Activated T-helper 1 cell treated with anti-CD3 and anti-CD28 coated beads, Interleukin-12 subunit alpha, Interleukin-12 subunit beta, Interleukin-2, Interleukin-4 antibody, amounts not matched to agents 30 ng/mL and 10 ng/mL and 1 ng/mL, durations not matched to agents 14 hours and 24 hours and 36 hours (primary cell): ENCODE measurements at regions not wholly inside any gene's neighbourhood (a gene's known extent, or its start where the extent isn't known, plus 50 kb on each side); places are given as distances from the start of the nearest gene placed in this dataset.
"Not testable (repeated sequence)": the region's sequence is repeated elsewhere in the genome, so short reads cannot be mapped to it uniquely, and the experiment has no call there.

Source experiments
- DNase-seq: peaks from one replicate; pipeline ENCODE4 v3.0.0; 2021; ENCODE audit warnings: low spot score
- H3K27ac Mint-ChIP-seq: one replicate; pipeline ENCODE4 v1.8.0; 2021; ENCODE audit warnings: mild to moderate bottlenecking, mixed read lengths
- H3K27me3 Mint-ChIP-seq: one replicate; pipeline ENCODE4 v1.8.0; 2022; ENCODE audit warnings: mild to moderate bottlenecking, moderate library complexity, mixed read lengths; ENCODE audit not compliant: insufficient read depth
- H3K36me3 Mint-ChIP-seq: one replicate; pipeline ENCODE4 v1.8.0; 2021; ENCODE audit warnings: low read depth, mixed read lengths
- H3K4me1 Mint-ChIP-seq: one replicate; pipeline ENCODE4 v1.8.0; 2021; ENCODE audit warnings: low read depth, mixed read lengths
- H3K4me3 Mint-ChIP-seq: one replicate; pipeline ENCODE4 v1.8.0; 2021; ENCODE audit warnings: mild to moderate bottlenecking, moderate library complexity, mixed read lengths
- H3K9me3 Mint-ChIP-seq: one replicate; pipeline ENCODE4 v1.8.0; 2021; ENCODE audit warnings: mixed read lengths
- intact Hi-C: fragments of 100-400 bp; cut with micrococcal nuclease; formaldehyde crosslinking; loops from one replicate; pipeline ENCODE4 v1.15.1; 2024

- intact Hi-C loops: no loop called here
- DNase-seq: no peak
Observed at GRCh38 chr4:180336494-180337090, 1906.6 kb upstream of the TENM3 start.

GRCh38 chr4:180341926-180342325 is 1901.3 kb upstream of the TENM3 start:
- DNase-seq: no peak
- Mint-ChIP-seq H3K27ac (no peak overlapping the region), H3K36me3 (no peaks in the 10 kb centered on the region), H3K4me3 (no peak overlapping the region), H3K9me3 (no peaks in the 10 kb centered on the region), H3K4me1 (no peaks in the 10 kb centered on the region), H3K27me3 (no peaks in the 10 kb centered on the region)
- intact Hi-C loops: no loop called here

More at GRCh38 chr4:180336494-180337090, 1906.6 kb upstream of the TENM3 start:
- Mint-ChIP-seq H3K27ac (no peak overlapping the region), H3K36me3 (no peaks in the 10 kb centered on the region), H3K27me3 (no peaks in the 10 kb centered on the region), H3K9me3 (no peaks in the 10 kb centered on the region), H3K4me3 (no peak overlapping the region), H3K4me1 (no peaks in the 10 kb centered on the region)

- no peak overlapping the region for H3K27ac Mint-ChIP-seq
- no peaks in the 10 kb centered on the region for H3K4me1 Mint-ChIP-seq
- intact Hi-C loops: no loop called here
- H3K9me3 Mint-ChIP-seq: no peaks in the 10 kb centered on the region
- H3K36me3 Mint-ChIP-seq: no peaks in the 10 kb centered on the region
- no peak for DNase-seq
- no peaks in the 10 kb centered on the region for H3K27me3 Mint-ChIP-seq
- no peak overlapping the region for H3K4me3 Mint-ChIP-seq
Observed at GRCh38 chr4:180350901-180351300, 1892.3 kb upstream of the TENM3 start.

GRCh38 chr4:180356766-180357165 is 1886.4 kb upstream of the TENM3 start:
- Mint-ChIP-seq H3K36me3 (no peaks in the 10 kb centered on the region), H3K4me1 (no peaks in the 10 kb centered on the region), H3K27me3 (no peaks in the 10 kb centered on the region), H3K4me3 (no peak overlapping the region), H3K27ac (no peak overlapping the region), H3K9me3 (no peaks in the 10 kb centered on the region)
- no peak for DNase-seq
- intact Hi-C loops: no loop called here

GRCh38 chr4:180360113-180360512 is 1883.1 kb upstream of the TENM3 start:
- H3K27me3 Mint-ChIP-seq, H3K36me3 Mint-ChIP-seq, H3K27ac Mint-ChIP-seq, DNase-seq, H3K9me3 Mint-ChIP-seq, H3K4me3 Mint-ChIP-seq, intact Hi-C loops, H3K4me1 Mint-ChIP-seq: not testable (repeated sequence)

GRCh38 chr4:180363815-180364214 is 1879.4 kb upstream of the TENM3 start:
- H3K4me1 Mint-ChIP-seq: no peaks in the 10 kb centered on the region
- intact Hi-C loops: no loop called here
- DNase-seq: no peak

GRCh38 chr4:180372691-180373090 is 1870.5 kb upstream of the TENM3 start:
- Mint-ChIP-seq H3K27ac (no peak overlapping the region), H3K4me3 (no peak overlapping the region), H3K9me3 (no peaks in the 10 kb centered on the region), H3K36me3 (no peaks in the 10 kb centered on the region), H3K27me3 (no peaks in the 10 kb centered on the region), H3K4me1 (no peaks in the 10 kb centered on the region)
- no peak for DNase-seq
- intact Hi-C loops: no loop called here

More at GRCh38 chr4:180363815-180364214, 1879.4 kb upstream of the TENM3 start:
- Mint-ChIP-seq H3K36me3 (no peaks in the 10 kb centered on the region), H3K4me3 (no peak overlapping the region), H3K9me3 (no peaks in the 10 kb centered on the region), H3K27me3 (no peaks in the 10 kb centered on the region), H3K27ac (no peak overlapping the region)

- H3K27ac Mint-ChIP-seq: no peak overlapping the region
- no peaks in the 10 kb centered on the region for H3K27me3 Mint-ChIP-seq
- no peaks in the 10 kb centered on the region for H3K4me1 Mint-ChIP-seq
- intact Hi-C loops: no loop called here
- no peak overlapping the region for H3K4me3 Mint-ChIP-seq
- no peak for DNase-seq
- H3K36me3 Mint-ChIP-seq: no peaks in the 10 kb centered on the region
- H3K9me3 Mint-ChIP-seq: no peaks in the 10 kb centered on the region
Observed at GRCh38 chr4:180377741-180378140, 1865.5 kb upstream of the TENM3 start.

- no peak overlapping the region for H3K27ac Mint-ChIP-seq
- no peaks in the 10 kb centered on the region for H3K4me1 Mint-ChIP-seq
- H3K9me3 Mint-ChIP-seq: no peaks in the 10 kb centered on the region
- intact Hi-C loops: no loop called here
- no peak for DNase-seq
- H3K4me3 Mint-ChIP-seq: no peak overlapping the region
- no peaks in the 10 kb centered on the region for H3K27me3 Mint-ChIP-seq
- H3K36me3 Mint-ChIP-seq: no peaks in the 10 kb centered on the region
Observed at GRCh38 chr4:180380733-180381132, 1862.5 kb upstream of the TENM3 start.

- Mint-ChIP-seq H3K27me3 (no peaks in the 10 kb centered on the region), H3K4me1 (no peaks in the 10 kb centered on the region), H3K36me3 (no peaks in the 10 kb centered on the region), H3K4me3 (no peak overlapping the region), H3K27ac (no peak overlapping the region), H3K9me3 (no peaks in the 10 kb centered on the region)
- no peak for DNase-seq
- intact Hi-C loops: no loop called here
Observed at GRCh38 chr4:180391613-180392012, 1851.6 kb upstream of the TENM3 start.

GRCh38 chr4:180394312-180394711 is 1848.9 kb upstream of the TENM3 start:
- no peak for DNase-seq
- intact Hi-C loops: no loop called here

GRCh38 chr4:180394730-180395129 is 1848.5 kb upstream of the TENM3 start:
- DNase-seq: no peak
- H3K9me3 Mint-ChIP-seq: no peaks in the 10 kb centered on the region
- intact Hi-C loops: no loop called here
- no peak overlapping the region for H3K4me3 Mint-ChIP-seq
- H3K27ac Mint-ChIP-seq: no peak overlapping the region
- no peaks in the 10 kb centered on the region for H3K4me1 Mint-ChIP-seq
- H3K27me3 Mint-ChIP-seq: no peaks in the 10 kb centered on the region
- H3K36me3 Mint-ChIP-seq: no peaks in the 10 kb centered on the region

More at GRCh38 chr4:180394312-180394711, 1848.9 kb upstream of the TENM3 start:
- no peaks in the 10 kb centered on the region for H3K36me3 Mint-ChIP-seq
- H3K4me1 Mint-ChIP-seq: no peaks in the 10 kb centered on the region
- no peak overlapping the region for H3K4me3 Mint-ChIP-seq
- no peak overlapping the region for H3K27ac Mint-ChIP-seq
- no peaks in the 10 kb centered on the region for H3K9me3 Mint-ChIP-seq
- no peaks in the 10 kb centered on the region for H3K27me3 Mint-ChIP-seq

GRCh38 chr4:180398564-180398963 is 1844.6 kb upstream of the TENM3 start:
- Mint-ChIP-seq H3K4me1 (no peaks in the 10 kb centered on the region), H3K36me3 (no peaks in the 10 kb centered on the region), H3K9me3 (no peaks in the 10 kb centered on the region), H3K27me3 (no peaks in the 10 kb centered on the region), H3K27ac (no peak overlapping the region), H3K4me3 (no peak overlapping the region)
- intact Hi-C loops: no loop called here
- no peak for DNase-seq

GRCh38 chr4:180407275-180407885 is 1835.8 kb upstream of the TENM3 start:
- Mint-ChIP-seq H3K9me3 (no peaks in the 10 kb centered on the region), H3K4me1 (no peaks in the 10 kb centered on the region), H3K27ac (no peak overlapping the region), H3K4me3 (no peak overlapping the region), H3K36me3 (no peaks in the 10 kb centered on the region), H3K27me3 (no peaks in the 10 kb centered on the region)
- intact Hi-C loops: no loop called here
- DNase-seq: no peak
